Nephron (organoid): ENCODE measurements at regions not wholly inside any gene's neighbourhood (a gene's known extent, or its start where the extent isn't known, plus 50 kb on each side); places are given as distances from the start of the nearest gene placed in this dataset.

Experiments used
- H3K27ac Mint-ChIP-seq, 3 experiments: 2 replicates each; pipeline ENCODE4 v1.8.0; 2020; ENCODE audit warnings: mixed read lengths in 3 of 3, mild to moderate bottlenecking in 2 of 3, moderate library complexity in 1 of 3
- H3K27me3 Mint-ChIP-seq: 2 replicates; pipeline ENCODE4 v1.8.0; 2021; ENCODE audit warnings: low read depth, mild to moderate bottlenecking, moderate library complexity, mixed read lengths
- H3K36me3 Mint-ChIP-seq: 2 replicates; pipeline ENCODE4 v1.8.0; 2020; ENCODE audit warnings: low read depth, mixed read lengths
- H3K4me1 Mint-ChIP-seq: 2 replicates; pipeline ENCODE4 v1.8.0; 2020; ENCODE audit warnings: mixed read lengths
- H3K4me3 Mint-ChIP-seq, 3 experiments: 2 replicates each; pipeline ENCODE4 v1.8.0; 2020; ENCODE audit warnings: mild to moderate bottlenecking in 3 of 3, mixed read lengths in 3 of 3, moderate library complexity in 2 of 3
- H3K9me3 Mint-ChIP-seq: 2 replicates; pipeline ENCODE4 v1.8.0; 2020; ENCODE audit warnings: mixed read lengths
- CTCF ChIP-seq, 3 experiments: fragments of 200-600 bp; sonication (generic); IDR thresholded peaks; one replicate each; pipeline ENCODE4 v1.5.0; 2021; ENCODE audit warnings: antibody characterized with exemption in 3 of 3; ENCODE audit not compliant: unreplicated experiment in 3 of 3

DNA sequence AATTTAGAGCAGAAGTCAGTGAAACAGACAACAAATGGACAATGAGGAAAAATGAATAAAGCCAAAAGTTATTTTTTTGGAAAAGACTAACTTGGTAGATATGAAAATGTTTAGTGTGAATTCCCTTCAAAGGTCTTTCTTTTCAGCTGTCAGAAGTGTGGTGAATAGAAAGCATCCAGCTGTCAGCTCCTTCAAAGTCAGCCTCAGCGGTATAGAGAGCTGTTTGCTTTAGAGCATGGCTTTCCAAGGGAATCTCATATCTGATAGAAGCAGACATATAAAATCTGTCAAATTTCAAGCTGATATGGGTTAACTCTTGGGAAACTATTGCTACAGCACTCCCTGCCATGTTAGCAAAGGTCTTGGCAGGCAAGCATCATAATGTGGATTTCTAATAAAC is 309.3 kb downstream of the CASP12 start:
- Mint-ChIP-seq H3K9me3 (no peaks in the 10 kb centered on the region), H3K4me1 (peaks cover 8% of the 10 kb centered on the region), H3K27me3 (no peaks in the 10 kb centered on the region), H3K36me3 (no peaks in the 10 kb centered on the region), H3K4me3 (no peak overlapping the region), H3K27ac (peak overlapping the region in 1 of 3 experiments; percentile 52)
- no peak for TF ChIP-seq CTCF (IDR thresholded peaks at IDR 0.05; ENCODE audit: unreplicated experiment in 3 of 3)

DNA sequence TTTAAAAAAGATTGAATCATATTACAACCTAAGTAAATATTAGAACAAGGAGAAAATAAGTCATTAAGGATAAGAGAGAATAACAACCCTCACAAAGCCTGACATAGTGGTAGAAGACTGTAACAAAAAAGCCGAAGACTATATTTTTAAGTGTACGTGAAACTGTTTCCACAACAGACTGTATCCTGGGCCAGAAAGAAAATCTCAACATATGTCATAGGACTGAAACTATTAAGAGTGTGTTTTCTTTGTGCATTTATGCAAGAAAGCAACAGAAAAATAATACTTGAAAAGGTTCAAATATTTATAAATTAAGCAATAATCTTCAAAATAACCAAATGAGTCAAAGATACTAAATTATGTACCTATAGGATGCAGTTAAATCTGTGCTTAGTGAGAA is 309.8 kb downstream of the CASP12 start:
- H3K4me1 Mint-ChIP-seq: peaks cover 8% of the 10 kb centered on the region
- peak overlapping the region in 1 of 3 experiments; percentile 52 for H3K27ac Mint-ChIP-seq
- H3K9me3 Mint-ChIP-seq: no peaks in the 10 kb centered on the region
- no peaks in the 10 kb centered on the region for H3K36me3 Mint-ChIP-seq
- no peak overlapping the region for H3K4me3 Mint-ChIP-seq
- no peaks in the 10 kb centered on the region for H3K27me3 Mint-ChIP-seq
- no peak for TF ChIP-seq CTCF (IDR thresholded peaks at IDR 0.05; ENCODE audit: unreplicated experiment in 3 of 3)

GRCh38 chr11:104584823-104585222 is 313.4 kb downstream of the CASP12 start:
- Mint-ChIP-seq H3K4me3 (no peak overlapping the region), H3K36me3 (no peaks in the 10 kb centered on the region), H3K27me3 (no peaks in the 10 kb centered on the region), H3K9me3 (no peaks in the 10 kb centered on the region), H3K4me1 (peaks cover 8% of the 10 kb centered on the region), H3K27ac (peak overlapping the region in 1 of 3 experiments; percentile 53)
- TF ChIP-seq CTCF (IDR thresholded peaks at IDR 0.05; ENCODE audit: unreplicated experiment in 3 of 3): no peak

GRCh38 chr11:104583857-104584256 is 314.4 kb downstream of the CASP12 start:
- no peaks in the 10 kb centered on the region for H3K36me3 Mint-ChIP-seq
- peak overlapping the region in 1 of 3 experiments; percentile 53 for H3K27ac Mint-ChIP-seq
- TF ChIP-seq CTCF (IDR thresholded peaks at IDR 0.05; ENCODE audit: unreplicated experiment in 3 of 3): no peak
- H3K4me1 Mint-ChIP-seq: peaks cover 4% of the 10 kb centered on the region
- H3K9me3 Mint-ChIP-seq: no peaks in the 10 kb centered on the region
- H3K27me3 Mint-ChIP-seq: no peaks in the 10 kb centered on the region
- H3K4me3 Mint-ChIP-seq: no peak overlapping the region

- Mint-ChIP-seq H3K4me1 (no peaks in the 10 kb centered on the region), H3K27me3 (no peaks in the 10 kb centered on the region), H3K36me3 (no peaks in the 10 kb centered on the region), H3K9me3 (no peaks in the 10 kb centered on the region), H3K4me3 (no peak overlapping the region), H3K27ac (no peak overlapping the region)
- TF ChIP-seq CTCF (IDR thresholded peaks at IDR 0.05; ENCODE audit: unreplicated experiment in 3 of 3): no peak
Observed at GRCh38 chr11:104582431-104582830, 315.8 kb downstream of the CASP12 start.

DNA sequence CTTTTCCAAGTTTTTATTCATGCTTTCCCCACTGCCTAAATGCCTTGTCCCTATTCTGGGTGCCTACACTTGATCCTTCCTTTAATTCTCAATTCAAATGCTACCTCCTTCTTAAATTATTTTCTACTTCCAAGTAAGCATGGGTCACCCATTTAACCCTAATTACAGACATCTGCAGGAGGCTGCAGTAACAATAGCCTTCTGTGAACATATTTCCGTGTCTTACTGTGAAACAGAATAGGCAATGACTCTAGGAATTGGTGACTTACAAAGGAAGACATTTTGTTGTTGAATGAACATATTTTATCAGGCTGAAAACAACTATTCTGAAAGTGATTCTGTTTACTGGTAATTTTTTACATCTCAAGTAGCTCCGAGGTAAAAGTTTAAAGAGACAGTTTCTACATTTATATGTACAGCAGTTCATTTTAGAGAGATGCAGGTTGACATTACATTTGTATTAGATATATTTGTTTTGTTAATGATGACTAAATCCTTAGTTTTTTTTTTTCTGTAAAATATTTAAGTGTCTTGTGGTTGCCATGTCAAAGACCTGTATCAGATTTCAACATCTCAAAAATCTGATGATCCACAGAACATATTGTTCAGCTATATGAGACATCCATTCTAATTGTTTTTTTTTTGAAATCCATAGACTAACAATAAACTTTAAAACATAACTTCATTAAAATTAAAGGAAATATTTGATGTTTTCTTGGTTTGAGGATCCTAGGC is 316.8 kb downstream of the CASP12 start:
- no peak for TF ChIP-seq CTCF (IDR thresholded peaks at IDR 0.05; ENCODE audit: unreplicated experiment in 3 of 3)
- Mint-ChIP-seq H3K4me3 (no peak overlapping the region), H3K27me3 (no peaks in the 10 kb centered on the region), H3K27ac (no peak overlapping the region), H3K4me1 (no peaks in the 10 kb centered on the region), H3K36me3 (no peaks in the 10 kb centered on the region), H3K9me3 (no peaks in the 10 kb centered on the region)
